ENCODE measurements at regions not wholly inside any gene's neighbourhood (a gene's known extent, or its start where the extent isn't known, plus 50 kb on each side); places are given as distances from the start of the nearest gene placed in this dataset.

- no peak for ATAC-seq
Observed at GRCh38 chr4:166498546-166498945, 625.5 kb downstream of the TLL1 start.

GRCh38 chr4:166499820-166500219 lies 626.8 kb downstream of the TLL1 start:
- ATAC-seq = no peak

DNA sequence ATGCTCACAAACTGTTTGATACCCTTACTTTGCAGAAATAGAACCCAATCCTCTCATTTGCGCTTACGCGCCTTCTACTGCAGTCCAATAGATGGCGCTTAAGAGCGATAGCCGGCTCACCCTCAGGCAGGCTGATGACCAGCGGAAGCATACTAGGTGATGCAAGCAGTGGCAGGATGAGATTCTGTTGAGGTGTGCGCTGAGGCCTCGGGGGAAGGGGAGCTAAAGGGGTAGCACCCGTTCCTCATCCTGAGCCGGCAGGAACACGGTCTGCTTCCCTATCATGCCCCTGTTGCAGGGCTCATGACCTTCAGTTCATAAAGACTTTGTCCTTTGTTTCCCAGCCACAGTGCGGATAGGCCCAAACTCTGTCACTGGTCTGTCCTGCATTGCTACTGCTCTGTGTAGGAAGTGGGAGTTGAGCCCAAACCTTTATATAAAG lies 628.9 kb downstream of the TLL1 start:
- no peak for ATAC-seq

- ATAC-seq = no peak
Observed at GRCh38 chr4:166502660-166503059, 629.6 kb downstream of the TLL1 start.

GRCh38 chr4:166506051-166506450 lies 633.0 kb downstream of the TLL1 start:
- ATAC-seq = no peak

- no peak for ATAC-seq
Observed at GRCh38 chr4:166512267-166512666, 639.2 kb downstream of the TLL1 start.

- no peak for ATAC-seq
Observed at GRCh38 chr4:166518315-166518714, 645.3 kb downstream of the TLL1 start.

DNA sequence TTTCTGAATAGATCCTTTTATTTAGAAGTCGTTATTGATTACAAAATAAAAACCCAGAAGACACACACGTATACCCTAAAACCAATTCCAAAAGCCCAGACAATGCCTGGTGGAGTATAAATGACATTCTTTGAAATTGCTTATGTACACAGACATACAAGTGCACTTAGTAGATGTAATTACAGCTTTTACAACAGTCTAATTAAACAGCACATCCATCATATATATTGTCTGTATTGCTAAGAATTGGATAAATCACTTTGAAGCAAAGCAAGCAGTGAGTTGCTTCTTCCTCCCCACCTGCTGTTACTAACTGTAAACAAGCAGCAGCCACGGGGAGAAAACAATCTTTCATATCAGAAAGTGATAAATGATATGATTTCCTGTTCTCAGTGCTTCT lies 645.7 kb downstream of the TLL1 start:
- no peak for ATAC-seq

DNA sequence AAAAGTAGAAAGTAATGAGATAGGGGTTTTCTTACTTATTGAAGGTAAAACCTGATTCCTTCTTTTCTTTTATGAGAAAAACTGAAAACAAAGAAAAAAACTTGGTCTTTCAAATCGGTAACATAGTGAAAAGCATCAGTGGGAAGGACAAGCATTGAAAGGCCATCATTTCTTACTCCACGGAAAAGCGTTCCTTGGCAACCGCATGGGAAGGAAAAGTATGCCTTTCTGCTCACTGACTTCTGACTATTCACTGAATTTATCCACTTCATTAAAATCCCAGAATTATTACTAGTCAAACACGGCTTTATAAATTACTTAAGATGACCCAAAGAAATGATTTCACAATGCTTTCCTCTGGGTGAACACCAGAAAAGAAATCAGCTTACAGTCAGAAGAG lies 646.7 kb downstream of the TLL1 start:
- no peak for ATAC-seq

DNA sequence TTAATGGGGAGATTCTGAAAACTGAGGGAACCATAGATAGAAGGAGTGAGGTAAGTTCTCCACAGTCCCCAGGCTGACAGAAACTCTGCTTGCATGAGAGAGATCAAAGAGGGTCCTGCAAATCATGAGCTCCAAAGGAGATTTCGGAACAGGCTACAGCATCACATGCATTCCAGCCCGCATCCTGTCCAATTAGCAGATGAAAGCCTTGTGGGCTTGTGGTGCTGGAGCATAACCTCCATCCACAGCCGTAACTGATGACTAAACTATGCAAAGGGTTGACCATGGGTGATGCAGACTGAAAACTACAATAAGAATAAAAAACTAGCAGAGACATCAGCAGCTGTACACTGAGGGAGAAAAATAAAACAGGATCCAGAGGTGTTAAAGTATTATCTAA lies 654.5 kb downstream of the TLL1 start:
- ATAC-seq = no peak

DNA sequence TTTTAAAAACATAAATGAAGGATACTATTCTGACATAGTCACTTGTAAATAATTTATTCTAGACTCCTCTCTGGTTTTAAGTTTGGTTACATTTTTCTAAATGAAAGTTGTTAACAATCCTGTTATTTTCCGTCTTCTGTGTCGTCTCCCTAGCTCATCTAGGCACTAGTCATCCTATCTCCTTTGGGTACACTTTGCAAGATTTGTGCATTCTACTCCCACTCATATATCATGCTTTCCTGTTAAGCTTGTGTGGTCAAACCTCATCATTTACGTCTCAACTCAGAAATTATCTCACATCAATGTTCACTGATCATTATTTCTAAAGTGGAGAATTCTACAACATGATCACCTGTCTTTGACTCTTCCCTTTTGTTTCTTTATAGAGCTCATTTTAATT lies 658.7 kb downstream of the TLL1 start:
- no peak for ATAC-seq

GRCh38 chr4:166535865-166536264 lies 662.8 kb downstream of the TLL1 start:
- no peak for ATAC-seq

DNA sequence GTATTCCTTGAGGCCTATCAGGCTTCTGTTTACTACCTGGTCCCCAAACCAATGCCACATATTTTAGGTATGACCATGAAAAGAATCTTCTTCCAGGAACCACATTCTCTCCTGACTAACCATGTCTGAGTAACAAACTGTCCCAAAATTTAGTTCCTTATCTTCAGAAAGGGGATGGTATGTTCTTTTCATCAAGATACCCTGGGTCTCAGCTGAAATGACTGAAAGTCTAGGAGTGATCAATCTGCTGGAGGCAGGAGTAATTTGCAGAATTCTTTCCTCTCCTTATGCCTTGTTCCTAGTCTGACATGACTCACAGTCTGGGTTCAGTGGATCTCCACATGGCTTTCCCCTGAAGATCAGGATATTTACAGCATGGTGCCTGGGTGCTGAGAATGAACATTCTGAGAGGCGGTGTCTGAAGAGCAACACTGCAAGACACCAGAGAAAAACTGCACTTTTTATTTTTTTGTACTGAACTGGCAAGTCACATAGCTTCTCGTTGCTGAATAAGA lies 665.5 kb downstream of the TLL1 start:
- no peak for ATAC-seq

DNA sequence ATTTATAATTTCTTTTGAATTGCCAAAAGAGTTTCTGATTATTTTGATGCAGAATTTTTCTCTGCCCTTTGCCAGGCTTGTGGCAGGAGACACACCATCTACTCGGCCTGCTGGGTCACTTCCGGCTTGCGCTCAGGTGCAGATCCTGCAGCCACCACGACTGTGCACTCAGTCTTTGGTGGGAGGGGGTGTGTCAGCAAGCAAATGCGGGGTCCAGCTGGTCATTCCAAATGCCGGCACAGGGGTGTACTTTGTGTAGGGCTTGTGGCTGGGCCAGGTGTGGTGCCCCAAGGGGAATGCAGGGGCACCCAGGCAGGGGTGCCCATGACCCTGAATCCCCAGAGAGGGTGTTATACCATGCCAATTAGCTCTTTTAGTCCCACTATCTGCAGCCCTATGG lies 673.0 kb downstream of the TLL1 start:
- no peak for ATAC-seq

GRCh38 chr4:166577639-166578038 lies 656.7 kb downstream of the SPOCK3 start:
- ATAC-seq = no peak

DNA sequence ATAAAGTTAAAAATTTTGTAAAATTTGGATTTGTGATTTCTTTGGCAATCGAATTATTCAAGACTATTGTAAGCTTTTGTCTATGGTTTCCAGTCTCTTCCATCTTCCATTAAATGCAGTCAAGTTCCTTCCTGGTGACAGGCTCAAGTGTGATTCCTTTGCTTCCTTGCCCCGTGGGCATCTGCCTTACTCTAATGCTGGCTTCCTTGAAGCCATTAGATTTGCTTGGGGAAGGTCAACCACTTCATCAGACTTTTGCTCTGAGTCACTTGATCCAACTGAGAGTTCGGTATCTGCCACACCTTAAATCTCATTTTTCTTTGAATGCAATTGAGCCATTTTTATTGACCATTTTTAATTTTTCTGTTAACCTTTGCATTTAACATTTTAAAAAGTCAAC lies 648.8 kb downstream of the SPOCK3 start:
- ATAC-seq = no peak

- no peak for ATAC-seq
Observed at GRCh38 chr4:166594326-166594946, 639.9 kb downstream of the SPOCK3 start.

- no peak for ATAC-seq
Observed at GRCh38 chr4:166600264-166600663, 634.0 kb downstream of the SPOCK3 start.

DNA sequence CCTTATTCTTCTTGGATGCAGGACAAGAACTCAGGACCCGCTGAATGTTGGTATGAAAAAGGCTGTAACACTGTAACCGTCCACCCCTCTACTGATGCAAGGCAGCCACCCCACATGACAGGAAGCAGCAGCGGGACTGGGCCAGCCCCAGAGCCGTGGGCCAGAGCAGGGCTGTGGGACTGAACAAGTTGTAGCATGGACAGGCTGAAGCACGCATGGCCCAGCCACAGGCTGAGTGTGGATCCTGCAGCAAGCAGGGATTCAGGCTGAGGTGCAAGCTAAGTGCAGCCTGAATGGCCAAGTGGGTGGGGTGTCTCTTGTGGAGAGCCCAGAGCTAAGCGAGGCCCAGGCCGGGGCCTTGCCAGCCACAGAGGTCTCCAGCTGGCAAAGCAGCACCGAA lies 632.2 kb downstream of the SPOCK3 start:
- no peak for ATAC-seq

- ATAC-seq = no peak
Observed at GRCh38 chr4:166622425-166622977, 611.8 kb downstream of the SPOCK3 start.

GRCh38 chr4:166625018-166625637 lies 609.2 kb downstream of the SPOCK3 start:
- no peak for ATAC-seq

DNA sequence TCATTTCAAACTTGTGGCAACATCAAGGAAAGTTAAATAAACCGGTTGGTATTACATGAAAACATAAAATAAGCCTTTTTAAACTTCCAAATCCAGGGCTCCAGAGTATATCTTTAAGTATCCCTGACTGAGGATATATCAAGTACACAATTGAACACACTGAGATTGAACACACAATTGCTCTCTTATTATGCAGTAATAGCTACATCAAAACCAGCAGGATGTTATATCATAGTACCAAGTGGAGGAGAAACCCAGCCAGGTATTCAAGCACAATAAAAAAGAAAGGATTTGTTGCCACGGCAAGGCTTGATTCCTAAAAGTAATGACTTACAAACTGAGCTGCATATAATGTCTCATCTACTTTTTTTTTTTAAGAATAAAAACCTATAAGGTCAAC lies 605.8 kb downstream of the SPOCK3 start:
- ATAC-seq = no peak

- no peak for ATAC-seq
Observed at GRCh38 chr4:166635367-166635766, 598.9 kb downstream of the SPOCK3 start.

- ATAC-seq = no peak
Observed at GRCh38 chr4:166637816-166638215, 596.5 kb downstream of the SPOCK3 start.

All from activated CD4-positive, CD25-positive, alpha-beta regulatory T cell treated with anti-CD3 and anti-CD28 coated beads, Interleukin-2, amount 50 U/mL, for 24 hours (primary cell).